Nephron (organoid): ENCODE measurements at regions not wholly inside any gene's neighbourhood (a gene's known extent, or its start where the extent isn't known, plus 50 kb on each side); places are given as distances from the start of the nearest gene placed in this dataset.

Experiments used
- H3K27ac Mint-ChIP-seq, 3 experiments: 2 replicates each; pipeline ENCODE4 v1.8.0; 2020; ENCODE audit warnings: mixed read lengths in 3 of 3, mild to moderate bottlenecking in 2 of 3, moderate library complexity in 1 of 3
- H3K27me3 Mint-ChIP-seq: 2 replicates; pipeline ENCODE4 v1.8.0; 2021; ENCODE audit warnings: low read depth, mild to moderate bottlenecking, moderate library complexity, mixed read lengths
- H3K36me3 Mint-ChIP-seq: 2 replicates; pipeline ENCODE4 v1.8.0; 2020; ENCODE audit warnings: low read depth, mixed read lengths
- H3K4me1 Mint-ChIP-seq: 2 replicates; pipeline ENCODE4 v1.8.0; 2020; ENCODE audit warnings: mixed read lengths
- H3K4me3 Mint-ChIP-seq, 3 experiments: 2 replicates each; pipeline ENCODE4 v1.8.0; 2020; ENCODE audit warnings: mild to moderate bottlenecking in 3 of 3, mixed read lengths in 3 of 3, moderate library complexity in 2 of 3
- H3K9me3 Mint-ChIP-seq: 2 replicates; pipeline ENCODE4 v1.8.0; 2020; ENCODE audit warnings: mixed read lengths
- TF ChIP-seq, protein P1 (sequence below), 3 experiments: fragments of 200-600 bp; sonication (generic); IDR thresholded peaks; one replicate each; pipeline ENCODE4 v1.5.0; 2021; ENCODE audit warnings: antibody characterized with exemption in 3 of 3; ENCODE audit not compliant: unreplicated experiment in 3 of 3

DNA sequence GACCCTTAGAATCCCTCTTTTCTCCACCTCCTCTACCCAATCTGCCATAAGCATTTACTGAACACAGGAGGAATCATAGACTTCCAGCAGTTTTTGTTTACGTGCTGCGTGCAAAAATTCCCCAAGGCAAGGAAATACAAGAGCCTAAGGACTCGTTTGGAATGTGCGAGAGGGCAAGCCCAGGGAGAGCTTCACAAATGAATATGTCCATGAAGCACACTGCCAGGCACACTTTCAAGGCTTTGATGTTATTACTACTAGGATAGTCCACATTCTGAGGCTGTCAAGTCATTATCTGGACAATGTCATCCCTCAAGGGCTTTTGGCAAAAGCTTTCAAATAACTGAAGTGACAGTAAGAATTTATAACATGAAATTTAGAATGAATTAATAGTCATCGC is 214.7 kb upstream of the TBX20 start:
- H3K27me3 Mint-ChIP-seq = peaks cover 8% of the 10 kb centered on the region
- TF ChIP-seq, protein P1, sequence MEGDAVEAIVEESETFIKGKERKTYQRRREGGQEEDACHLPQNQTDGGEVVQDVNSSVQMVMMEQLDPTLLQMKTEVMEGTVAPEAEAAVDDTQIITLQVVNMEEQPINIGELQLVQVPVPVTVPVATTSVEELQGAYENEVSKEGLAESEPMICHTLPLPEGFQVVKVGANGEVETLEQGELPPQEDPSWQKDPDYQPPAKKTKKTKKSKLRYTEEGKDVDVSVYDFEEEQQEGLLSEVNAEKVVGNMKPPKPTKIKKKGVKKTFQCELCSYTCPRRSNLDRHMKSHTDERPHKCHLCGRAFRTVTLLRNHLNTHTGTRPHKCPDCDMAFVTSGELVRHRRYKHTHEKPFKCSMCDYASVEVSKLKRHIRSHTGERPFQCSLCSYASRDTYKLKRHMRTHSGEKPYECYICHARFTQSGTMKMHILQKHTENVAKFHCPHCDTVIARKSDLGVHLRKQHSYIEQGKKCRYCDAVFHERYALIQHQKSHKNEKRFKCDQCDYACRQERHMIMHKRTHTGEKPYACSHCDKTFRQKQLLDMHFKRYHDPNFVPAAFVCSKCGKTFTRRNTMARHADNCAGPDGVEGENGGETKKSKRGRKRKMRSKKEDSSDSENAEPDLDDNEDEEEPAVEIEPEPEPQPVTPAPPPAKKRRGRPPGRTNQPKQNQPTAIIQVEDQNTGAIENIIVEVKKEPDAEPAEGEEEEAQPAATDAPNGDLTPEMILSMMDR (IDR thresholded peaks at IDR 0.05; ENCODE audit: unreplicated experiment in 3 of 3) = no peak

DNA sequence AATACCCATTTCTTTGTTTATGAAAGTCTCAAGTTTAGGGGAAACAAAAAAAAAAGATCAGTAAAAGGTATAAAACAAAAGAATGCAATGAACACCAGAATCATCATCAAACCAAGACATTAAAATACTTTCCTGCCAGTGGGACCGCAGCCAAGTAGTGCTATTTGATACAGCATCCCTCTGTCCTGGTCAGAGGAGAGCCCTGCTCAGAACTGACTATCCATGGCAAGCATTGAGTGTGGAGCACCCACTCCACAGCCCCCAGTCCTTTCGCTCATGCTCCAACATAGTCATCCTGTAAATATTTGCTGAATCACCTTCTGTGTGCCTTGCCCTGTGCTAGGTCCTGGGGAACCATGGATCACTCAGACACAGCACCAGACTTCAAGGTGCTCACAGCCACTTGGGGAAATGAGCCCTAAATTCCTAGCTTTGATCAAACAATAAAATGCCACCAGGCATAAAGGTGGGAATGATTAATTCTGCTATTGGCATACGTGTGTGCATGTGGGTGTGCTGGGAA is 213.6 kb upstream of the TBX20 start:
- no peak overlapping the region for H3K4me3 Mint-ChIP-seq
- H3K36me3 Mint-ChIP-seq = no peaks in the 10 kb centered on the region
- no peak overlapping the region for H3K27ac Mint-ChIP-seq
- H3K4me1 Mint-ChIP-seq = no peaks in the 10 kb centered on the region
- TF ChIP-seq, protein P1 (IDR thresholded peaks at IDR 0.05; ENCODE audit: unreplicated experiment in 3 of 3) = no peak
- peaks cover 4% of the 10 kb centered on the region for H3K9me3 Mint-ChIP-seq
- H3K27me3 Mint-ChIP-seq = peaks cover 8% of the 10 kb centered on the region

More for the DNA sequence above, 214.7 kb upstream of the TBX20 start:
- no peaks in the 10 kb centered on the region for H3K4me1 Mint-ChIP-seq
- H3K27ac Mint-ChIP-seq = no peak overlapping the region
- no peaks in the 10 kb centered on the region for H3K36me3 Mint-ChIP-seq
- H3K4me3 Mint-ChIP-seq = no peak overlapping the region
- H3K9me3 Mint-ChIP-seq = no peaks in the 10 kb centered on the region

DNA sequence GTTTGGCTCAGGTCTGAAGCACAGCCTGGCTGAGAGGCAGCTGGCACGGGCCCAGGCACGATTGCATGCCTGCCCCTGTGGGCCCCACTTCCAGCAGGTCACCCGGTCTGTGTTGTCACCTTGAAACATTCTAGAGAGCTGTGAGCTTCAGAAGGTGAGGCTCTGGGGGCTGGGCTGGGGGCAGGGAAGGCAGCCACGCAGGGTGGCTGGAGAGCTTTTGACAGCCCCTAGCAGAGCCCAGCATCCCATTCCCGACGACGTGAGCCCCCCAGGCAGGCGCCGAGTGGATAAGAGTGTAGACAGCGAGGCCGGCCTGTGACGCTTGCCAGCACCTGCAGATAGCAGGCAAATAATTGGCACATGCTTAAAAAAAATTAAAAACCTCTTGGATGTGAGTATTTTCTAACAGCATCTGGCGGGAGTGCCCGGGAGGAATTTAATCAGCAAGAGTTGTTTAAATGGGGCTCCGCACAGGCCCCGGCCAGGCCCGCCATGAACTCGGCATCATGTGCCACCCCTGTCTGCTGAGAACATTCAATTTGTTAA is 212.0 kb upstream of the TBX20 start:
- Mint-ChIP-seq H3K9me3 (peaks cover 7% of the 10 kb centered on the region), H3K27me3 (peaks cover 8% of the 10 kb centered on the region), H3K4me3 (no peak overlapping the region), H3K4me1 (no peaks in the 10 kb centered on the region), H3K27ac (no peak overlapping the region), H3K36me3 (no peaks in the 10 kb centered on the region)
- TF ChIP-seq, protein P1 (IDR thresholded peaks at IDR 0.05; ENCODE audit: unreplicated experiment in 3 of 3) = no peak

DNA sequence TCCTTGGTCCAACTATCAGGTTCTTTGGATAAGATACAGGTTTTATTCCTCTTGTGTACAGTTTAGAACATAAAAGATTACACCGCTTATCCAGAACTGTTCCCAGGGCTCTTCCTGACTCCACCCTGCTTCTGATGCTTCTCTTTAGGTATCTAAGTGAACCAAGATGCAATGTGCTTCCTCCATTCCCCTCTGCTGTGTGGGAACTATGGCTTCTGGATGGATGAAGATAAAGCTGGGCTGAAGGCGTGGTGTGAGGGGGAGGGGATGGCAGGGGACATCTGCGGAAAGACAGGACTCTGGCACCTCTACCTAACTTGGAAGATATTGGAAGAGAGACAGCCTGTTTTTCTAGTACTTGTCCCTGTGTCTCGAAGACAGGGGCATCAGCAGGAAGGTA is 209.9 kb upstream of the TBX20 start:
- peaks cover 8% of the 10 kb centered on the region for H3K9me3 Mint-ChIP-seq
- H3K27ac Mint-ChIP-seq = no peak overlapping the region
- H3K27me3 Mint-ChIP-seq = peaks cover 8% of the 10 kb centered on the region
- H3K36me3 Mint-ChIP-seq = no peaks in the 10 kb centered on the region
- H3K4me3 Mint-ChIP-seq = no peak overlapping the region
- TF ChIP-seq, protein P1 (IDR thresholded peaks at IDR 0.05; ENCODE audit: unreplicated experiment in 3 of 3) = no peak
- no peaks in the 10 kb centered on the region for H3K4me1 Mint-ChIP-seq

DNA sequence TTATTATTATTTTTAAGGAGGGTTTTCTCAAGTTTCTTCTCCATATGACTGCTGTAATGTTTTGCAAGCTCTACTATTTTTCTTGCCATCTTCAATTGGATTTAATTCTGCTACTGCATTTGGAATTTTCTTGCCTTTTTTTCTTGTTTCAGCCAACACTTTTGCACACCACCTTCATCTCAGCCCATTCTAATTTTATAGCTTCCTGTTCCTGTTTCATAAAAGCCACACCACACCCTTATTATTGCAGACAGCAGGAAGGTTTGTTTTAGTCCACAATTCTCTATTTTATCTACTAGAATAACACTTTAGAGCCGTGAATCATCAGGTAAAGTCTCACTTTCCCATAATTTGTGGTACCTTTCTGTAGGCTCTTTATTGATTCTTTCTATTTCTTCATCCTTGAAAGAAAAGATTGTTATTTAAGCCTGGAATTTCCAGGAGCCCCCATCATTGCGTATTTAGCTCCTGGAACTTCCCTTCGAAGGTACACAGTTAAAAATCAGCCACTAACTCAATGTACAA is 209.3 kb upstream of the TBX20 start:
- Mint-ChIP-seq H3K27me3 (peaks cover 8% of the 10 kb centered on the region), H3K4me3 (no peak overlapping the region), H3K9me3 (peaks cover 13% of the 10 kb centered on the region), H3K36me3 (no peaks in the 10 kb centered on the region), H3K27ac (no peak overlapping the region), H3K4me1 (no peaks in the 10 kb centered on the region)
- TF ChIP-seq, protein P1 (IDR thresholded peaks at IDR 0.05; ENCODE audit: unreplicated experiment in 3 of 3) = no peak
